HEK293 (cell line): ENCODE measurements at regions not wholly inside any gene's neighbourhood (a gene's known extent, or its start where the extent isn't known, plus 50 kb on each side); places are given as distances from the start of the nearest gene placed in this dataset.

Experiments
- CTCF ChIA-PET: fragments of 350-600 bp; formaldehyde crosslinking; extraction: SDS; loops from one replicate; lab custom pipeline; 2021; ENCODE audit warnings: antibody characterized with exemption; lab: Yijun Ruan, JAX
- POLR2A ChIA-PET: fragments of 300-600 bp; formaldehyde crosslinking; extraction: SDS; loops from one replicate; lab custom pipeline; 2020; ENCODE audit warnings: antibody characterized with exemption, inconsistent platforms; lab: Yijun Ruan, JAX
- H3K27ac ChIP-seq: fragments of 200-500 bp; sonication (Bioruptor generic); 2 replicates; pipeline ENCODE4 v1.5.1; 2014; ENCODE audit warnings: low read depth, low read length, control low read depth, inconsistent platforms; ENCODE audit errors: extremely low read depth
- H3K36me3 ChIP-seq, 2 experiments: fragments of 200-500 bp in 1 of 2; sonication (Bioruptor generic) in 1 of 2; 1 replicate in 1 of 2; 2 replicates in 1 of 2; pipeline ENCODE4 v1.5.1; 2014 to 2017; ENCODE audit warnings: inconsistent platforms in 2 of 2, low read length in 2 of 2; ENCODE audit not compliant: control insufficient read depth in 2 of 2, insufficient read depth in 1 of 2
- H3K4me1 ChIP-seq: fragments of 200-500 bp; sonication (Bioruptor generic); 2 replicates; pipeline ENCODE4 v1.5.1; 2014; ENCODE audit warnings: mild to moderate bottlenecking, low read length, inconsistent platforms; ENCODE audit not compliant: control insufficient read depth, insufficient read depth
- H3K4me3 ChIP-seq: 2 replicates; pipeline ENCODE4 v1.5.1; 2011; ENCODE audit warnings: low read depth, mild to moderate bottlenecking, control low read depth, low read length, moderate library complexity
- H3K9me3 ChIP-seq: fragments of 200-500 bp; sonication (Bioruptor generic); 2 replicates; pipeline ENCODE4 v1.5.1; 2014; ENCODE audit warnings: low read depth, low read length, inconsistent platforms; ENCODE audit not compliant: control insufficient read depth, insufficient read depth
- EGR2 ChIP-seq: fragments of 450-650 bp; formaldehyde crosslinking; IDR thresholded peaks from 2 replicates; pipeline ENCODE4 v1.5.1; 2016; ENCODE audit warnings: low read depth, missing biosample characterization, missing genetic modification characterization
- GLI2 ChIP-seq: fragments of 450-650 bp; formaldehyde crosslinking; IDR thresholded peaks from 2 replicates; pipeline ENCODE4; 2017; ENCODE audit warnings: missing biosample characterization, missing genetic modification characterization, low read depth, borderline replicate concordance
- KLF8 ChIP-seq: fragments of 450-650 bp; formaldehyde crosslinking; IDR thresholded peaks from 2 replicates; pipeline ENCODE4 v1.5.1; 2016; ENCODE audit warnings: missing biosample characterization, missing genetic modification characterization
- PRDM4 ChIP-seq: fragments of 450-650 bp; formaldehyde crosslinking; IDR thresholded peaks from 2 replicates; pipeline ENCODE4 v1.5.1; 2017; ENCODE audit warnings: missing biosample characterization, missing genetic modification characterization
- PRDM6 ChIP-seq: fragments of 450-650 bp; formaldehyde crosslinking; IDR thresholded peaks from 2 replicates; pipeline ENCODE4 v1.5.1; 2017; ENCODE audit warnings: missing biosample characterization, missing genetic modification characterization
- TRIM28 ChIP-seq: IDR thresholded peaks from 2 replicates; pipeline ENCODE4 v1.6.1; 2011; ENCODE audit warnings: low read length, control low read depth, borderline replicate concordance
- ZBTB11 ChIP-seq: fragments of 450-650 bp; formaldehyde crosslinking; conservative IDR thresholded peaks from 2 replicates; pipeline ENCODE4 v1.5.1; 2016; ENCODE audit warnings: low read depth, missing biosample characterization, missing genetic modification characterization
- ZBTB26 ChIP-seq: fragments of 450-650 bp; formaldehyde crosslinking; optimal IDR thresholded peaks from 2 replicates; pipeline ENCODE3; 2016; ENCODE audit warnings: missing biosample characterization, mild to moderate bottlenecking, missing genetic modification characterization
- ZFHX2 ChIP-seq: fragments of 450-650 bp; formaldehyde crosslinking; conservative IDR thresholded peaks from 2 replicates; pipeline ENCODE4 v1.5.1; 2016; ENCODE audit warnings: missing biosample characterization, missing genetic modification characterization
- ZNF155 ChIP-seq: fragments of 450-650 bp; formaldehyde crosslinking; IDR thresholded peaks from 2 replicates; pipeline ENCODE4 v1.5.1; 2016; ENCODE audit warnings: missing biosample characterization, missing genetic modification characterization
- ZNF175 ChIP-seq: fragments of 450-650 bp; formaldehyde crosslinking; IDR thresholded peaks from 2 replicates; pipeline ENCODE4 v1.5.1; 2016; ENCODE audit warnings: missing biosample characterization, missing genetic modification characterization
- ZNF239 ChIP-seq: fragments of 450-650 bp; formaldehyde crosslinking; IDR thresholded peaks from 2 replicates; pipeline ENCODE4 v1.5.1; 2016; ENCODE audit warnings: missing biosample characterization, missing genetic modification characterization
- ZNF266 ChIP-seq: fragments of 450-650 bp; formaldehyde crosslinking; IDR thresholded peaks from 2 replicates; pipeline ENCODE4 v1.5.1; 2016; ENCODE audit warnings: missing biosample characterization, missing genetic modification characterization, low read depth
- ZNF449 ChIP-seq: fragments of 450-650 bp; formaldehyde crosslinking; IDR thresholded peaks from 2 replicates; pipeline ENCODE4 v1.5.1; 2017; ENCODE audit warnings: missing biosample characterization, mild to moderate bottlenecking, missing genetic modification characterization, moderate library complexity
- ZNF514 ChIP-seq: fragments of 450-650 bp; formaldehyde crosslinking; IDR thresholded peaks from 2 replicates; pipeline ENCODE4 v1.5.1; 2016; ENCODE audit warnings: missing biosample characterization, missing genetic modification characterization
- ZNF544 ChIP-seq: fragments of 450-650 bp; formaldehyde crosslinking; IDR thresholded peaks from 2 replicates; pipeline ENCODE4 v1.5.0; 2017; ENCODE audit warnings: missing biosample characterization, missing genetic modification characterization
- ZNF596 ChIP-seq: fragments of 450-650 bp; IDR thresholded peaks from 2 replicates; pipeline ENCODE4 v1.5.0; 2018; ENCODE audit warnings: missing biosample characterization, mild to moderate bottlenecking, missing genetic modification characterization, moderate library complexity
- ZNF621 ChIP-seq: fragments of 450-650 bp; formaldehyde crosslinking; IDR thresholded peaks from 2 replicates; pipeline ENCODE4 v1.5.1; 2017; ENCODE audit warnings: missing biosample characterization, missing genetic modification characterization
- ZNF629 ChIP-seq: fragments of 450-650 bp; formaldehyde crosslinking; IDR thresholded peaks from 2 replicates; pipeline ENCODE4 v1.5.1; 2017; ENCODE audit warnings: missing biosample characterization, missing genetic modification characterization
- ZNF654 ChIP-seq: fragments of 450-650 bp; formaldehyde crosslinking; IDR thresholded peaks from 2 replicates; pipeline ENCODE4 v1.5.1; 2016; ENCODE audit warnings: low read depth, missing biosample characterization, missing genetic modification characterization
- ZNF704 ChIP-seq: fragments of 450-650 bp; formaldehyde crosslinking; IDR thresholded peaks from 2 replicates; pipeline ENCODE4 v1.5.1; 2016; ENCODE audit warnings: missing biosample characterization, missing genetic modification characterization
- ZNF707 ChIP-seq: fragments of 450-650 bp; formaldehyde crosslinking; IDR thresholded peaks from 2 replicates; pipeline ENCODE4 v1.5.1; 2016; ENCODE audit warnings: missing biosample characterization, missing genetic modification characterization
- ZSCAN16 ChIP-seq: fragments of 450-650 bp; formaldehyde crosslinking; IDR thresholded peaks from 2 replicates; pipeline ENCODE4 v1.5.1; 2016; ENCODE audit warnings: missing biosample characterization, missing genetic modification characterization
- ZSCAN4 ChIP-seq: fragments of 450-650 bp; formaldehyde crosslinking; IDR thresholded peaks from 2 replicates; pipeline ENCODE4 v1.5.1; 2017; ENCODE audit warnings: missing biosample characterization, missing genetic modification characterization

GRCh38 chr5:175798626-175799025 lies 72.8 kb upstream of the CPLX2 start:
- no peak for TF ChIP-seq ZNF266 (tag by site-specific recombination)
- TF ChIP-seq ZFHX2 = 0 out of 2 replicates have a peak, but pooled peaks have one; percentile 26
- TF ChIP-seq EGR2 (tag by site-specific recombination) = peak; percentile 28; the same call in 1 of the 2 replicates
- TF ChIP-seq ZNF239 (tag by site-specific recombination) = no peak
- TF ChIP-seq ZNF596 (tag by site-specific recombination) = no peak
- TF ChIP-seq PRDM6 (tag by site-specific recombination) = no peak
- no peak for TF ChIP-seq ZNF544 (tag by site-specific recombination)
- no peak for TF ChIP-seq ZNF704
- TF ChIP-seq ZNF449 (tag by site-specific recombination) = no peak
- no peak for TF ChIP-seq ZNF654 (tag by site-specific recombination)
- TF ChIP-seq KLF8 (tag by site-specific recombination) = no peak
- no peak for TF ChIP-seq ZNF175 (tag by site-specific recombination)
- no peak for TF ChIP-seq TRIM28
- no peak for TF ChIP-seq PRDM4
- Histone ChIP-seq H3K4me1 (peaks cover 2% of the 10 kb centered on the region; the same call in 1 of the 2 replicates), H3K9me3 (no peaks in the 10 kb centered on the region), H3K4me3 (no peak overlapping the region), H3K27ac (no peak overlapping the region), H3K36me3 (no peaks in the 10 kb centered on the region)
- ChIA-PET POLR2A (no interaction called here), CTCF (interaction anchor here (1.2 to 1.7 kb wide), 2 partner anchors 68 to 69 kb away, joined by 3 read pairs; no protein-coding TSS in a partner anchor)

GRCh38 chr5:175800656-175801081 lies 70.7 kb upstream of the CPLX2 start:
- peaks cover 2% of the 10 kb centered on the region; the same call in 1 of the 2 replicates for H3K4me1 ChIP-seq
- ChIA-PET POLR2A (no interaction called here), CTCF (no interaction called here)
- no peak overlapping the region for H3K27ac ChIP-seq
- no peak overlapping the region for H3K4me3 ChIP-seq
- H3K36me3 ChIP-seq = no peaks in the 10 kb centered on the region
- H3K9me3 ChIP-seq = no peaks in the 10 kb centered on the region
- TF ChIP-seq ZNF629 (tag by site-specific recombination) (no peak), ZBTB11 (tag by site-specific recombination) (no peak), ZNF155 (tag by site-specific recombination) (no peak), ZNF621 (tag by site-specific recombination) (no peak), ZSCAN16 (tag by site-specific recombination) (no peak), ZNF514 (tag by site-specific recombination) (no peak), ZNF707 (no peak), ZSCAN4 (tag by site-specific recombination) (no peak), ZBTB26 (tag by site-specific recombination) (no peak), GLI2 (no peak)
